K562 (cell line): ENCODE measurements at regions not wholly inside any gene's neighbourhood (a gene's known extent, or its start where the extent isn't known, plus 50 kb on each side); places are given as distances from the start of the nearest gene placed in this dataset.

Source experiments
- ATAC-seq: fragments of 200-7000 bp; cut with Tn5 transposase; 3 replicates; pipeline ENCODE4 v1.9.1; 2020; ENCODE audit warnings: moderate library complexity
- BruUV-seq: library from RNA; stranded (reverse); fragments of 400-500 nt; replicated peaks from 2 replicates; lab custom pipeline; 2021; lab: Mats Ljungman, UMichigan
- CTCF ChIA-PET: fragments of 300-600 bp; formaldehyde crosslinking; extraction: SDS; loops from one replicate; lab custom pipeline; 2021; ENCODE audit warnings: low intra/inter-chr PET ratio; lab: Yijun Ruan, JAX
- POLR2A ChIA-PET: fragments of 300-600, 350-650 bp; sonication (Branson Sonifier 250); formaldehyde crosslinking; extraction: SDS; loops from one replicate; lab custom pipeline; 2021; ENCODE audit warnings: antibody characterized with exemption, inconsistent platforms; lab: Yijun Ruan, JAX
- DNase-seq, 4 experiments: peaks; one replicate each; pipeline versions ENCODE4 v3.0.0 to v3.0.0-alpha.2; 2011 to 2018; ENCODE audit warnings: low spot score in 3 of 4, mixed read lengths in 3 of 4; ENCODE audit errors: extremely low read depth in 1 of 4
- FAIRE-seq: peaks from 2 replicates; lab custom pipeline; 2011; peaks lifted over from hg19 to GRCh38; lab: Jason Lieb, UNC
- H2AFZ ChIP-seq: 2 replicates; pipeline ENCODE4 v1.6.0; 2011; ENCODE audit warnings: low read depth, low read length, control low read depth, inconsistent platforms
- H3K27ac ChIP-seq: fragments of 200-600 bp; 3 replicates; pipeline ENCODE4 v1.8.0; 2011; ENCODE audit warnings: low read depth, mild to moderate bottlenecking, control low read depth, inconsistent platforms, low read length, moderate library complexity, mixed read lengths; ENCODE audit errors: extremely low read depth
- H3K27me3 ChIP-seq, 2 experiments: fragments of 300-600 bp in 1 of 2; 2 replicates in 1 of 2; 3 replicates in 1 of 2; pipeline versions ENCODE4 v1.6.0 to v1.8.0; 2011; ENCODE audit warnings: inconsistent platforms in 2 of 2, low read length in 2 of 2, mild to moderate bottlenecking in 1 of 2, mixed read lengths in 1 of 2, moderate library complexity in 1 of 2; ENCODE audit not compliant: control insufficient read depth in 2 of 2, insufficient read depth in 2 of 2
- H3K36me3 ChIP-seq: fragments of 300-600 bp; 3 replicates; pipeline ENCODE4 v1.8.0; 2011; ENCODE audit warnings: mild to moderate bottlenecking, low read length, inconsistent platforms; ENCODE audit not compliant: control insufficient read depth, insufficient read depth
- H3K4me1 ChIP-seq, 2 experiments: fragments of 200-600 bp in 1 of 2; replicated peaks in 1 of 2; 2 replicates in 1 of 2; 3 replicates in 1 of 2; pipeline versions ENCODE4 v1.5.1 to v1.8.0; 2011; ENCODE audit warnings: inconsistent platforms in 2 of 2, low read length in 2 of 2, mild to moderate bottlenecking in 1 of 2, mixed read lengths in 1 of 2, moderate library complexity in 1 of 2; ENCODE audit not compliant: control insufficient read depth in 2 of 2, insufficient read depth in 2 of 2
- H3K4me2 ChIP-seq: 2 replicates; pipeline ENCODE4 v1.6.1; 2011; ENCODE audit warnings: low read length, control low read depth, inconsistent platforms, mixed read lengths; ENCODE audit not compliant: insufficient read depth
- H3K4me3 ChIP-seq: fragments of 200-600 bp; sonication (generic), shearing (Covaris generic); 2 replicates; pipeline ENCODE4 v1.5.1; 2016; ENCODE audit warnings: control low read depth, inconsistent platforms
- H3K79me2 ChIP-seq: fragments of 200-600 bp; 3 replicates; pipeline ENCODE4 v1.8.0; 2011; ENCODE audit warnings: low read length, inconsistent platforms; ENCODE audit not compliant: control insufficient read depth, insufficient read depth
- H3K9ac ChIP-seq, 2 experiments: 2 replicates each; pipeline versions ENCODE4 v1.6.0 to v1.6.1; 2011; ENCODE audit warnings: low read depth in 2 of 2, low read length in 2 of 2, control low read depth in 1 of 2, inconsistent platforms in 1 of 2, mild to moderate bottlenecking in 1 of 2, mixed read lengths in 1 of 2; ENCODE audit not compliant: insufficient read depth in 1 of 2
- H3K9me1 ChIP-seq: one replicate; pipeline ENCODE4 v1.6.0; 2011; ENCODE audit warnings: inconsistent platforms, mild to moderate bottlenecking, low read length, moderate library complexity; ENCODE audit not compliant: control insufficient read depth, insufficient read depth
- H3K9me3 ChIP-seq: replicated peaks from 2 replicates; pipeline ENCODE4 v1.5.1; 2011; ENCODE audit warnings: low read depth, low read length, inconsistent platforms; ENCODE audit not compliant: control insufficient read depth, insufficient read depth
- H4K20me1 ChIP-seq: replicated peaks from 2 replicates; pipeline ENCODE4 v1.6.1; 2011; ENCODE audit warnings: low read length, inconsistent platforms, mixed read lengths; ENCODE audit not compliant: control insufficient read depth, insufficient read depth
- ASH1L ChIP-seq: fragments of 450-650 bp; IDR thresholded peaks from 2 replicates; pipeline ENCODE4 v1.6.1; 2018; ENCODE audit warnings: borderline replicate concordance, mild to moderate bottlenecking, low read depth; ENCODE audit not compliant: partially characterized antibody
- CAMTA2 ChIP-seq: fragments of 250-450 bp; sonication (Bioruptor Pico); conservative IDR thresholded peaks from 2 replicates; pipeline ENCODE4 v1.5.1; 2022
- CEBPB ChIP-seq: fragments of 450-650 bp; IDR thresholded peaks from 2 replicates; pipeline ENCODE4 v1.6.1; 2016; ENCODE audit warnings: missing genetic modification characterization, missing compliant biosample characterization
- CEBPG ChIP-seq, 3 experiments: fragments of 200-800 bp in 1 of 3; sonication (Bioruptor generic) in 1 of 3; sonication (generic) in 1 of 3; formaldehyde crosslinking in 1 of 3; IDR thresholded peaks in 2 of 3; conservative IDR thresholded peaks in 1 of 3; 2 replicates each; pipeline versions ENCODE4 v1.6.1 to v1.8.0; 2016 to 2022; ENCODE audit warnings: missing compliant biosample characterization in 2 of 3, missing genetic modification characterization in 2 of 3, mild to moderate bottlenecking in 1 of 3, missing genetic modification reagents in 1 of 3
- CREB1 ChIP-seq, 2 experiments: sonication (generic) in 1 of 2; formaldehyde crosslinking in 1 of 2; IDR thresholded peaks; 2 replicates each; pipeline versions ENCODE4 v1.6.1 to v1.8.0; 2012 to 2022; ENCODE audit warnings: inconsistent platforms in 1 of 2, mild to moderate bottlenecking in 1 of 2, missing genetic modification reagents in 1 of 2, moderate library complexity in 1 of 2
- DMBX1 ChIP-seq: fragments of 250-450 bp; sonication (Bioruptor Pico); IDR thresholded peaks from 2 replicates; pipeline ENCODE4 v1.8.0; 2022; ENCODE audit warnings: inconsistent platforms, mild to moderate bottlenecking, moderate library complexity, borderline replicate concordance
- NFE2L1 ChIP-seq: fragments of 450-650 bp; IDR thresholded peaks from 2 replicates; pipeline ENCODE4 v1.6.1; 2016; ENCODE audit warnings: missing genetic modification characterization, low read depth, mild to moderate bottlenecking, missing compliant biosample characterization, moderate library complexity, borderline replicate concordance
- ZNF124 ChIP-seq: sonication (generic); formaldehyde crosslinking; IDR thresholded peaks from 2 replicates; pipeline ENCODE4 v1.8.1; 2022; ENCODE audit warnings: missing genetic modification reagents
- whole genome bisulfite sequencing: fragments of 100-300 bp; shearing (Covaris generic); methylation state at CpG from one replicate; pipeline ENCODE4 v1.1.6; 2016; ENCODE audit warnings: low coverage, mixed read lengths; ENCODE audit not compliant: insufficient coverage; ENCODE audit errors: missing lambda C conversion rate; 5-methylcytosine and 5-hydroxymethylcytosine counted together
- in situ Hi-C: fragments of 300-500 bp; cut with MboI; formaldehyde crosslinking; loops from 4 replicates; pipeline ENCODE4 v1.15.0; 2018; ENCODE audit warnings: inconsistent platforms, mixed read lengths
- intact Hi-C: fragments of 100-400 bp; cut with micrococcal nuclease; formaldehyde crosslinking; loops from 2 replicates; pipeline ENCODE4 v1.14.2; 2022
- TF ChIP-seq, protein P1 (sequence below): fragments of 250-450 bp; sonication (Bioruptor Pico); IDR thresholded peaks from 2 replicates; pipeline ENCODE4 v1.5.0; 2020; ENCODE audit warnings: mild to moderate bottlenecking, borderline replicate concordance

DNA sequence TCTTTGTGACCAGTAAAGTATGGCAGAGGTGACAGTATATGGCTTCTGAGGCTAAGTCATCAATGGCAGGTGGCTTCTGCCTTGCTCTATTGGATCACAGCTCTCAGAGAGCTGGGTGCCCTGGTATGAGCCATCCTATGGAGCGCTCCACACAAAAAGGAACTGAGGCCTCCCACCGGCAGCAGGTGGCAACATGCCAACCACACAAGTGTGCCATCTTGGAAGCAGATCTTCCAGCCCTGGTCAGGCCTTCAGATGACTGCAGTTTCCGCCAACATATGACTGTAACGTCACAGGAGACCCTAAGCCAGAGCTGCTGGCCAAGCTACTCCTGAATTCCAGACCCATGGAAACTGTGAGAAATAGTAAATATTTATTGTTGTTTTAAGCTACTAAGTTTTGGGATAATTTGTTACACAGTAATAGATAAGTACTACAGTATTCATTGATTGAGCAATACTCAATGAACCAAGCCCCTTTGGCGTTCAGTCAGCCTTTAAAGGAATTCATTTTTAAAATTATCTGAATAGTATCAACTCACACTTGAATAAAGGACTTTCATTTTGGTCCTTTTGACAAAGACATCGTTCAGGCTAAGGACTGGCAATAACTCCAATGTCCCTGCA, 69.4 kb upstream of the LHX1 start:
- Histone ChIP-seq H3K27ac (no peak overlapping the region), H4K20me1 (peaks cover 4% of the 10 kb centered on the region; the same call in 1 of the 2 replicates), H3K79me2 (no peaks in the 10 kb centered on the region), H3K36me3 (no peaks in the 10 kb centered on the region), H3K27me3 (peaks cover 0 to 47% of the 10 kb centered on the region in 2 experiments; a peak in 3 of 5 replicates), H3K4me2 (no peak overlapping the region), H3K4me1 (peaks cover under 1 to 4% of the 10 kb centered on the region in 2 experiments; a peak in 4 of 5 replicates), H3K9me1 (peaks cover 8% of the 10 kb centered on the region), H2AFZ (no peak overlapping the region), H3K4me3 (no peak overlapping the region), H3K9ac (no peak overlapping the region), H3K9me3 (peaks cover 3% of the 10 kb centered on the region)
- TF ChIP-seq DMBX1 (CRISPR knock-in tag): no peak
- no peak for TF ChIP-seq CREB1 (IDR thresholded peaks at IDR 0.05)
- no peak for TF ChIP-seq CREB1 (CRISPR knock-in tag; IDR thresholded peaks at IDR 0.05)
- TF ChIP-seq CEBPG (CRISPR knock-in tag; IDR thresholded peaks at IDR 0.05): no peak
- 0 out of 4 replicates have a peak, but pooled peaks have one; percentile 40 to 42 for TF ChIP-seq CEBPG (tag; conservative IDR thresholded peaks at IDR 0.05 in 1 of 2, IDR thresholded peaks at IDR 0.05 in 1 of 2)
- TF ChIP-seq ASH1L: no peak
- TF ChIP-seq CEBPB (tag): peak; percentile 38; the same call in 1 of the 2 replicates
- TF ChIP-seq, protein P1, sequence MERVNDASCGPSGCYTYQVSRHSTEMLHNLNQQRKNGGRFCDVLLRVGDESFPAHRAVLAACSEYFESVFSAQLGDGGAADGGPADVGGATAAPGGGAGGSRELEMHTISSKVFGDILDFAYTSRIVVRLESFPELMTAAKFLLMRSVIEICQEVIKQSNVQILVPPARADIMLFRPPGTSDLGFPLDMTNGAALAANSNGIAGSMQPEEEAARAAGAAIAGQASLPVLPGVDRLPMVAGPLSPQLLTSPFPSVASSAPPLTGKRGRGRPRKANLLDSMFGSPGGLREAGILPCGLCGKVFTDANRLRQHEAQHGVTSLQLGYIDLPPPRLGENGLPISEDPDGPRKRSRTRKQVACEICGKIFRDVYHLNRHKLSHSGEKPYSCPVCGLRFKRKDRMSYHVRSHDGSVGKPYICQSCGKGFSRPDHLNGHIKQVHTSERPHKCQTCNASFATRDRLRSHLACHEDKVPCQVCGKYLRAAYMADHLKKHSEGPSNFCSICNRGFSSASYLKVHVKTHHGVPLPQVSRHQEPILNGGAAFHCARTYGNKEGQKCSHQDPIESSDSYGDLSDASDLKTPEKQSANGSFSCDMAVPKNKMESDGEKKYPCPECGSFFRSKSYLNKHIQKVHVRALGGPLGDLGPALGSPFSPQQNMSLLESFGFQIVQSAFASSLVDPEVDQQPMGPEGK (CRISPR knock-in tag): no peak
- TF ChIP-seq CAMTA2 (CRISPR knock-in tag): no peak
- TF ChIP-seq ZNF124 (CRISPR knock-in tag): no peak
- TF ChIP-seq NFE2L1: no peak
- intact Hi-C loops (no loop called here), in situ Hi-C loops (no loop called here)
- FAIRE-seq: no peak
- no peak for ATAC-seq
- DNase-seq: no peak
- POLR2A ChIA-PET: interaction anchor here (0.7 kb wide), 1 partner anchor 430 kb away, joined by 4 read pairs; no protein-coding TSS in a partner anchor
- CTCF ChIA-PET: no interaction called here
- WGBS: 12% methylated on average over 6 of the region's 6 CpGs
- no TSS peak for BruUV-seq
